OCI-LY7 (cell line): ENCODE measurements at regions not wholly inside any gene's neighbourhood (a gene's known extent, or its start where the extent isn't known, plus 50 kb on each side); places are given as distances from the start of the nearest gene placed in this dataset.

Experiments
- CTCF ChIP-seq: fragments of 200-600 bp; sonication (generic); conservative IDR thresholded peaks from 2 replicates; pipeline ENCODE4 v1.5.1; 2014; ENCODE audit warnings: mild to moderate bottlenecking, antibody characterized with exemption, low read length, moderate library complexity, mixed read lengths
- EZH2phosphoT487 ChIP-seq: fragments of 200-600 bp; sonication (generic); IDR thresholded peaks from 2 replicates; pipeline ENCODE4 v1.6.1; 2018; ENCODE audit warnings: low read depth, borderline replicate concordance, mild to moderate bottlenecking, mixed run types, antibody characterized with exemption, low read length, moderate library complexity, mixed read lengths

DNA sequence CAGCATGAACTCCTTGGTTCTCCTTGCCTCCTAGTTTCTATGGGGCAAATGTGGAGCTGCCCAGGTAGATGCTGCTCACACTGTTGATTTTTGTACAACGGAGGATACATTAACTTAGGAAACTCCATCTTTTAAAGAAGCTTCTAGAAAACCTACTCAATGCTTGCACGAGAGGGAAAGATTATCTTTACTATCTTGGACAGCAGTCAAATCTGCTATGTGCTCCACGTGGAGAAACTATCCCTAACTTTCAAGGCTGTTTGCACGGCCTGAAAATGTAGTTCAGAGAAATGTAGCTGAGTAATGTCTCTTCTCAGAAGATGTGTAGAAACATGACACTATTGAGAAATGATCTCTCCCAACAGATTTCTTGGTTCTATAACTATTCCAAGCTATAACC lies 1530.9 kb upstream of the PABPC4L start:
- no peak for TF ChIP-seq CTCF
- TF ChIP-seq EZH2phosphoT487, result no peak
